GM23338 (cell line): ENCODE measurements at regions not wholly inside any gene's neighbourhood (a gene's known extent, or its start where the extent isn't known, plus 50 kb on each side); places are given as distances from the start of the nearest gene placed in this dataset.

Source experiments
- CREB1 ChIP-seq: fragments of 250-450 bp; sonication (Bioruptor Pico); IDR thresholded peaks from 2 replicates; pipeline ENCODE4 v1.5.0; 2020; ENCODE audit warnings: low read depth, mild to moderate bottlenecking, moderate library complexity
- CTCF ChIP-seq, 2 experiments: fragments of 200-600 bp in 1 of 2; sonication (generic) in 1 of 2; conservative IDR thresholded peaks; 2 replicates each; pipeline versions ENCODE4 v1.5.1 to v1.6.1; 2016 to 2017; ENCODE audit warnings: antibody characterized with exemption in 2 of 2, low read depth in 2 of 2, mild to moderate bottlenecking in 2 of 2, moderate library complexity in 1 of 2
- EZH2 ChIP-seq: fragments of 200-600 bp; sonication (generic); IDR thresholded peaks from one replicate; pipeline ENCODE4 v1.8.0; 2017; ENCODE audit warnings: antibody characterized with exemption, mild to moderate bottlenecking, low read depth; ENCODE audit not compliant: unreplicated experiment
- EZH2phosphoT487 ChIP-seq: fragments of 200-600 bp; sonication (generic); IDR thresholded peaks from one replicate; pipeline ENCODE4 v1.8.1; 2018; ENCODE audit warnings: antibody characterized with exemption; ENCODE audit not compliant: unreplicated experiment
- JUNB ChIP-seq: IDR thresholded peaks from one replicate; pipeline ENCODE4 v1.6.1; 2016; ENCODE audit warnings: antibody characterized with exemption; ENCODE audit not compliant: unreplicated experiment
- NANOG ChIP-seq: IDR thresholded peaks from 2 replicates; pipeline ENCODE4 v1.6.1; 2016; ENCODE audit warnings: antibody characterized with exemption, borderline replicate concordance
- POLR2AphosphoS5 ChIP-seq: IDR thresholded peaks from 2 replicates; pipeline ENCODE4 v1.6.1; 2016; ENCODE audit warnings: antibody characterized with exemption, low read depth
- REST ChIP-seq: IDR thresholded peaks from one replicate; pipeline ENCODE4 v1.6.1; 2018; ENCODE audit warnings: antibody characterized with exemption; ENCODE audit not compliant: unreplicated experiment
- STAT1 ChIP-seq: IDR thresholded peaks from one replicate; pipeline ENCODE4 v1.6.1; 2016; ENCODE audit warnings: antibody characterized with exemption; ENCODE audit not compliant: unreplicated experiment
- ZNF114 ChIP-seq: fragments of 250-450 bp; sonication (Bioruptor Pico); IDR thresholded peaks from 2 replicates; pipeline ENCODE4 v1.5.0; 2020; ENCODE audit warnings: mild to moderate bottlenecking, moderate library complexity
- ZNF331 ChIP-seq: fragments of 250-450 bp; sonication (Bioruptor Pico); IDR thresholded peaks from 2 replicates; pipeline ENCODE4 v1.5.0; 2020; ENCODE audit warnings: low read depth, mild to moderate bottlenecking, moderate library complexity
- TF ChIP-seq, protein P1 (sequence below): IDR thresholded peaks from 2 replicates; pipeline ENCODE4 v1.6.1; 2016; ENCODE audit warnings: antibody characterized with exemption
- TF ChIP-seq, protein P2 (sequence below): fragments of 250-450 bp; sonication (Bioruptor Pico); IDR thresholded peaks from 2 replicates; pipeline ENCODE4 v1.5.0; 2020; ENCODE audit warnings: mild to moderate bottlenecking, moderate library complexity

- TF ChIP-seq EZH2phosphoT487 (no peak), CREB1 (no peak), STAT1 (no peak), CTCF (conservative IDR thresholded peaks at IDR 0.05; ENCODE audit: low read depth in 2 of 2) (no peak), POLR2AphosphoS5 (no peak), EZH2 (no peak), REST (no peak), JUNB (no peak), ZNF114 (CRISPR knock-in tag) (no peak), ZNF331 (no peak), NANOG (no peak)
- TF ChIP-seq, protein P1, sequence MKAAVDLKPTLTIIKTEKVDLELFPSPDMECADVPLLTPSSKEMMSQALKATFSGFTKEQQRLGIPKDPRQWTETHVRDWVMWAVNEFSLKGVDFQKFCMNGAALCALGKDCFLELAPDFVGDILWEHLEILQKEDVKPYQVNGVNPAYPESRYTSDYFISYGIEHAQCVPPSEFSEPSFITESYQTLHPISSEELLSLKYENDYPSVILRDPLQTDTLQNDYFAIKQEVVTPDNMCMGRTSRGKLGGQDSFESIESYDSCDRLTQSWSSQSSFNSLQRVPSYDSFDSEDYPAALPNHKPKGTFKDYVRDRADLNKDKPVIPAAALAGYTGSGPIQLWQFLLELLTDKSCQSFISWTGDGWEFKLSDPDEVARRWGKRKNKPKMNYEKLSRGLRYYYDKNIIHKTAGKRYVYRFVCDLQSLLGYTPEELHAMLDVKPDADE, result no peak
- TF ChIP-seq, protein P2, sequence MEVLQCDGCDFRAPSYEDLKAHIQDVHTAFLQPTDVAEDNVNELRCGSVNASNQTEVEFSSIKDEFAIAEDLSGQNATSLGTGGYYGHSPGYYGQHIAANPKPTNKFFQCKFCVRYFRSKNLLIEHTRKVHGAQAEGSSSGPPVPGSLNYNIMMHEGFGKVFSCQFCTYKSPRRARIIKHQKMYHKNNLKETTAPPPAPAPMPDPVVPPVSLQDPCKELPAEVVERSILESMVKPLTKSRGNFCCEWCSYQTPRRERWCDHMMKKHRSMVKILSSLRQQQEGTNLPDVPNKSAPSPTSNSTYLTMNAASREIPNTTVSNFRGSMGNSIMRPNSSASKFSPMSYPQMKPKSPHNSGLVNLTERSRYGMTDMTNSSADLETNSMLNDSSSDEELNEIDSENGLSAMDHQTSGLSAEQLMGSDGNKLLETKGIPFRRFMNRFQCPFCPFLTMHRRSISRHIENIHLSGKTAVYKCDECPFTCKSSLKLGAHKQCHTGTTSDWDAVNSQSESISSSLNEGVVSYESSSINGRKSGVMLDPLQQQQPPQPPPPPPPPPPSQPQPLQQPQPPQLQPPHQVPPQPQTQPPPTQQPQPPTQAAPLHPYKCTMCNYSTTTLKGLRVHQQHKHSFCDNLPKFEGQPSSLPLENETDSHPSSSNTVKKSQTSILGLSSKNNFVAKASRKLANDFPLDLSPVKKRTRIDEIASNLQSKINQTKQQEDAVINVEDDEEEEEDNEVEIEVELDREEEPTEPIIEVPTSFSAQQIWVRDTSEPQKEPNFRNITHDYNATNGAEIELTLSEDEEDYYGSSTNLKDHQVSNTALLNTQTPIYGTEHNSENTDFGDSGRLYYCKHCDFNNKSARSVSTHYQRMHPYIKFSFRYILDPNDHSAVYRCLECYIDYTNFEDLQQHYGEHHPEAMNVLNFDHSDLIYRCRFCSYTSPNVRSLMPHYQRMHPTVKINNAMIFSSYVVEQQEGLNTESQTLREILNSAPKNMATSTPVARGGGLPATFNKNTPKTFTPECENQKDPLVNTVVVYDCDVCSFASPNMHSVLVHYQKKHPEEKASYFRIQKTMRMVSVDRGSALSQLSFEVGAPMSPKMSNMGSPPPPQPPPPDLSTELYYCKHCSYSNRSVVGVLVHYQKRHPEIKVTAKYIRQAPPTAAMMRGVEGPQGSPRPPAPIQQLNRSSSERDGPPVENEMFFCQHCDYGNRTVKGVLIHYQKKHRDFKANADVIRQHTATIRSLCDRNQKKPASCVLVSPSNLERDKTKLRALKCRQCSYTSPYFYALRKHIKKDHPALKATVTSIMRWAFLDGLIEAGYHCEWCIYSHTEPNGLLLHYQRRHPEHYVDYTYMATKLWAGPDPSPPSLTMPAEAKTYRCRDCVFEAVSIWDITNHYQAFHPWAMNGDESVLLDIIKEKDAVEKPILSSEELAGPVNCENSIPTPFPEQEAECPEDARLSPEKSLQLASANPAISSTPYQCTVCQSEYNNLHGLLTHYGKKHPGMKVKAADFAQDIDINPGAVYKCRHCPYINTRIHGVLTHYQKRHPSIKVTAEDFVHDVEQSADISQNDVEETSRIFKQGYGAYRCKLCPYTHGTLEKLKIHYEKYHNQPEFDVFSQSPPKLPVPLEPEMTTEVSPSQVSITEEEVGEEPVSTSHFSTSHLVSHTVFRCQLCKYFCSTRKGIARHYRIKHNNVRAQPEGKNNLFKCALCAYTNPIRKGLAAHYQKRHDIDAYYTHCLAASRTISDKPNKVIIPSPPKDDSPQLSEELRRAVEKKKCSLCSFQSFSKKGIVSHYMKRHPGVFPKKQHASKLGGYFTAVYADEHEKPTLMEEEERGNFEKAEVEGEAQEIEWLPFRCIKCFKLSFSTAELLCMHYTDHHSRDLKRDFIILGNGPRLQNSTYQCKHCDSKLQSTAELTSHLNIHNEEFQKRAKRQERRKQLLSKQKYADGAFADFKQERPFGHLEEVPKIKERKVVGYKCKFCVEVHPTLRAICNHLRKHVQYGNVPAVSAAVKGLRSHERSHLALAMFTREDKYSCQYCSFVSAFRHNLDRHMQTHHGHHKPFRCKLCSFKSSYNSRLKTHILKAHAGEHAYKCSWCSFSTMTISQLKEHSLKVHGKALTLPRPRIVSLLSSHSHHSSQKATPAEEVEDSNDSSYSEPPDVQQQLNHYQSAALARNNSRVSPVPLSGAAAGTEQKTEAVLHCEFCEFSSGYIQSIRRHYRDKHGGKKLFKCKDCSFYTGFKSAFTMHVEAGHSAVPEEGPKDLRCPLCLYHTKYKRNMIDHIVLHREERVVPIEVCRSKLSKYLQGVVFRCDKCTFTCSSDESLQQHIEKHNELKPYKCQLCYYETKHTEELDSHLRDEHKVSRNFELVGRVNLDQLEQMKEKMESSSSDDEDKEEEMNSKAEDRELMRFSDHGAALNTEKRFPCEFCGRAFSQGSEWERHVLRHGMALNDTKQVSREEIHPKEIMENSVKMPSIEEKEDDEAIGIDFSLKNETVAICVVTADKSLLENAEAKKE, result no peak
Measured at GRCh38 chr2:228594012-228594411, 412.5 kb upstream of the SPHKAP start.
